OCI-LY7 (cell line): ENCODE measurements at regions not wholly inside any gene's neighbourhood (a gene's known extent, or its start where the extent isn't known, plus 50 kb on each side); places are given as distances from the start of the nearest gene placed in this dataset.

Source experiments
- BruUV-seq: library from RNA; stranded (reverse); fragments of 400-500 nt; replicated peaks from 2 replicates; lab custom pipeline; 2021; lab: Mats Ljungman, UMichigan
- CTCF ChIA-PET: fragments of 300-600 bp; sonication (Branson Sonifier 250); formaldehyde crosslinking; loops from one replicate; lab custom pipeline; 2022; ENCODE audit warnings: antibody characterized with exemption; ENCODE audit not compliant: unreplicated experiment; lab: Charles Lee
- POLR2A ChIA-PET: fragments of 300-600 bp; sonication (Branson Sonifier 250); formaldehyde crosslinking; loops from one replicate; lab custom pipeline; 2022; ENCODE audit warnings: antibody characterized with exemption; lab: Charles Lee
- DNase-seq: peaks from one replicate; pipeline ENCODE4 v3.0.0-alpha.2; 2015; ENCODE audit warnings: low spot score
- H2AFZ ChIP-seq: fragments of 200-600 bp; sonication (generic), shearing (Covaris generic); 2 replicates; pipeline ENCODE4 v1.6.1; 2014; ENCODE audit warnings: mild to moderate bottlenecking, antibody characterized with exemption, low read length, moderate library complexity
- H3K27ac ChIP-seq: fragments of 200-600 bp; sonication (generic); 2 replicates; pipeline ENCODE4 v1.5.1; 2014; ENCODE audit warnings: mixed run types, low read depth, mild to moderate bottlenecking, moderate library complexity, low read length, inconsistent platforms; ENCODE audit not compliant: poor library complexity, severe bottlenecking
- H3K36me3 ChIP-seq: fragments of 200-600 bp; sonication (generic); 2 replicates; pipeline ENCODE4 v1.6.1; 2014; ENCODE audit warnings: mild to moderate bottlenecking, antibody characterized with exemption, low read length, moderate library complexity, mixed read lengths; ENCODE audit not compliant: insufficient read depth
- H3K4me1 ChIP-seq: fragments of 200-600 bp; sonication (generic); 2 replicates; pipeline ENCODE4 v1.5.1; 2014; ENCODE audit warnings: mild to moderate bottlenecking, low read length; ENCODE audit not compliant: insufficient read depth, poor library complexity, severe bottlenecking
- H3K4me2 ChIP-seq: fragments of 200-600 bp; sonication (generic); 2 replicates; pipeline ENCODE4 v1.6.1; 2014; ENCODE audit warnings: mild to moderate bottlenecking, low read length
- H3K4me3 ChIP-seq: fragments of 200-600 bp; sonication (generic); 2 replicates; pipeline ENCODE4 v1.5.1; 2014; ENCODE audit warnings: mild to moderate bottlenecking, low read depth, low read length; ENCODE audit not compliant: poor library complexity, severe bottlenecking
- H3K79me2 ChIP-seq: fragments of 200-600 bp; sonication (generic); 2 replicates; pipeline ENCODE4 v1.6.1; 2016; ENCODE audit warnings: low read depth, mild to moderate bottlenecking, low read length, moderate library complexity, mixed read lengths; ENCODE audit not compliant: insufficient read depth
- H3K9me2 ChIP-seq: fragments of 200-600 bp; sonication (generic); 2 replicates; pipeline ENCODE4 v1.6.1; 2016; ENCODE audit warnings: mild to moderate bottlenecking, low read length, mixed read lengths; ENCODE audit not compliant: insufficient read depth
- H3K9me3 ChIP-seq: fragments of 200-600 bp; sonication (generic); 2 replicates; pipeline ENCODE4 v1.6.1; 2014; ENCODE audit warnings: mild to moderate bottlenecking, mixed run types, low read length, mixed read lengths
- H4K20me1 ChIP-seq: fragments of 200-600 bp; sonication (generic); 2 replicates; pipeline ENCODE4 v1.6.1; 2014; ENCODE audit warnings: mild to moderate bottlenecking, antibody characterized with exemption, low read length, moderate library complexity, mixed read lengths; ENCODE audit not compliant: insufficient read depth
- EZH2phosphoT487 ChIP-seq: fragments of 200-600 bp; sonication (generic); IDR thresholded peaks from 2 replicates; pipeline ENCODE4 v1.6.1; 2018; ENCODE audit warnings: low read depth, borderline replicate concordance, mild to moderate bottlenecking, mixed run types, antibody characterized with exemption, low read length, moderate library complexity, mixed read lengths
- intact Hi-C: fragments of 100-400 bp; cut with micrococcal nuclease; formaldehyde crosslinking; loops from one replicate; pipeline ENCODE4 v1.10.0; 2022; ENCODE audit not compliant: unreplicated experiment
- TF ChIP-seq, protein P1 (sequence below): fragments of 200-600 bp; sonication (generic); conservative IDR thresholded peaks from 2 replicates; pipeline ENCODE4 v1.5.1; 2014; ENCODE audit warnings: mild to moderate bottlenecking, antibody characterized with exemption, low read length, moderate library complexity, mixed read lengths

DNA sequence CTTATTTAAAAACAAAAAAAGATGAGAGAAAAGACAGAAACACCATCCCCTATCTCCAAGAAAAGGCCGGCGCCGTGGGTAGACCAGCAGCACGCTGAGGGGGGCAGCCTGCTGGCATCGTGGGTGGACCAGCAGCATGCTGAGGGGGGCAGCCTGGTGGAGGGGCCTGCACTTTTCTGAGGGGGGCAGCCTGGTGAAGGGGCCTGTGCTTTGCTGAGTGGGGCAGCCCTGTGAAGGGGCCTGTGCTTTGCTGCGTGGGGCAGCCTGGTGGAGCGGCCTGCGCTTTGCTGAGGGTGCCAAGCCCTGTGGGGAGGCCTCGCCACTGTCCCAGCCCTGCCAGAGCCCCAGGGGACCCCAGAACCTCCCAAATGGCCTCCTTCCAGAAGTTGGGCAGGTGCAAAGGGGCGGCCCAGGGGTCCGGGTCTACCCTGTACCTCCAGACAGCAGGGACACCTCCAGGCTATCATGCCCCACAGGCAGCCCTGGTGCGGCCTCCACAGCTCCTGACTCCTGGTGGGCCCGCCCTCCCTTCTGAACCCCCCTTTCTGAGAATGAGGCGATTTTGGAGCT lies 1185.7 kb downstream of the BRD1 start:
- POLR2A ChIA-PET: no interaction called here
- BruUV-seq: no TSS peak
- CTCF ChIA-PET: no interaction called here

DNA sequence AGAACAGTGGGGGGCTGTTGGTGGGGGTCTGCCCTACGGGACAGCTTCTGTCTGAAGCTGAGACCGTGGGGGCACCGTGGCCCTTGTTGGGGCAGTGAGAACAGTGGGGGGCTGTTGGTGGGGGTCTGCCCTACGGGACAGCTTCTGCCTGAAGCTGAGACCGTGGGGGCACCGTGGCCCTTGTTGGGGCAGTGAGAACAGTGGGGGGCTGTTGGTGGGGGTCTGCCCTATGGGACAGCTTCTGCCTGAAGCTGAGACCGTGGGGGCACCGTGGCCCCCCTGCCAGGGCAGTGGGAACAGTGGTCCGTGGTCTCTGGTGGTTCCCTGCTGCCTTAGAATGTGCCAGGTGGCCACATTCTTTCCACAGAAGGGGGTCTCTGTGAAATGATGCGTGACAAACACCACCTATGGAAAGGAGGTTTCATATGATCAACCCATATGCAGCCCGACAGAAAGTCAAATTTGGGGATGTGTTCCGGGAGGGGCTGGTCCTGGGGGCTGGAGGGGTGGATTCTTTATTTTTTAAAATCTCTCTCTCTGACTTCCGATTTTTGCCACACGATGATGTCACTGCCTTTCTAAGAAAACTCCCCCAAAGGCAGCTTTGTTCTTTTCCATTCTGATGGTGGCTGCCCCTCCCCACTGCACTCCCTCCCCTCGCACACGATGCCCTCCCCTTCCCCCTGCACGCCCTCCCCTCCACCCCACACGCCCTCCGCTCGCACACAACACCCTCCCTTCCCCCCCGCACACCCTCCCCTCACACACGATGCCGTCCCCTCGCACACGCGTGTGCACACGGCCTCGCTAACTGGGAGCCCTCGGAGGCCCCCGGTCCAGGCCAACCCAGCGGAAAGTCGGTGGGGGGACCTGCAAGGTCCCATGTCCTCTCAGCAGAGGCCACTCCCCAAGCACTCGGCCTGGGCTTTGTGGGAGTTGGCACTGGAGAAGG lies 1186.5 kb downstream of the BRD1 start:
- ChIA-PET CTCF (no interaction called here), POLR2A (no interaction called here)
- no TSS peak for BruUV-seq
- H3K4me1 ChIP-seq: no peaks in the 10 kb centered on the region
- H3K27ac ChIP-seq: no peak overlapping the region
- no peak overlapping the region for H3K4me3 ChIP-seq
- no peak for DNase-seq
- intact Hi-C loops: no loop called here
- H3K79me2 ChIP-seq: no peaks in the 10 kb centered on the region
- H3K9me2 ChIP-seq: no peaks in the 10 kb centered on the region
- no peaks in the 10 kb centered on the region for H3K9me3 ChIP-seq
- H2AFZ ChIP-seq: no peak overlapping the region
- H4K20me1 ChIP-seq: no peaks in the 10 kb centered on the region
- no peak overlapping the region for H3K4me2 ChIP-seq
- no peak for TF ChIP-seq EZH2phosphoT487
- TF ChIP-seq, protein P1, sequence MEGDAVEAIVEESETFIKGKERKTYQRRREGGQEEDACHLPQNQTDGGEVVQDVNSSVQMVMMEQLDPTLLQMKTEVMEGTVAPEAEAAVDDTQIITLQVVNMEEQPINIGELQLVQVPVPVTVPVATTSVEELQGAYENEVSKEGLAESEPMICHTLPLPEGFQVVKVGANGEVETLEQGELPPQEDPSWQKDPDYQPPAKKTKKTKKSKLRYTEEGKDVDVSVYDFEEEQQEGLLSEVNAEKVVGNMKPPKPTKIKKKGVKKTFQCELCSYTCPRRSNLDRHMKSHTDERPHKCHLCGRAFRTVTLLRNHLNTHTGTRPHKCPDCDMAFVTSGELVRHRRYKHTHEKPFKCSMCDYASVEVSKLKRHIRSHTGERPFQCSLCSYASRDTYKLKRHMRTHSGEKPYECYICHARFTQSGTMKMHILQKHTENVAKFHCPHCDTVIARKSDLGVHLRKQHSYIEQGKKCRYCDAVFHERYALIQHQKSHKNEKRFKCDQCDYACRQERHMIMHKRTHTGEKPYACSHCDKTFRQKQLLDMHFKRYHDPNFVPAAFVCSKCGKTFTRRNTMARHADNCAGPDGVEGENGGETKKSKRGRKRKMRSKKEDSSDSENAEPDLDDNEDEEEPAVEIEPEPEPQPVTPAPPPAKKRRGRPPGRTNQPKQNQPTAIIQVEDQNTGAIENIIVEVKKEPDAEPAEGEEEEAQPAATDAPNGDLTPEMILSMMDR: no peak
- H3K36me3 ChIP-seq: no peaks in the 10 kb centered on the region

More for the DNA sequence above, 1185.7 kb downstream of the BRD1 start:
- H3K79me2 ChIP-seq: no peaks in the 10 kb centered on the region
- no peak overlapping the region for H3K4me2 ChIP-seq
- H3K36me3 ChIP-seq: no peaks in the 10 kb centered on the region
- intact Hi-C loops: no loop called here
- no peaks in the 10 kb centered on the region for H4K20me1 ChIP-seq
- no peak for DNase-seq
- no peaks in the 10 kb centered on the region for H3K9me2 ChIP-seq
- H3K27ac ChIP-seq: no peak overlapping the region
- H3K4me3 ChIP-seq: no peak overlapping the region
- no peaks in the 10 kb centered on the region for H3K4me1 ChIP-seq
- no peaks in the 10 kb centered on the region for H3K9me3 ChIP-seq
- no peak overlapping the region for H2AFZ ChIP-seq
- no peak for TF ChIP-seq EZH2phosphoT487
- TF ChIP-seq, protein P1: no peak
